Central memory CD8-positive, alpha-beta T cell (primary cell): ENCODE measurements at regions not wholly inside any gene's neighbourhood (a gene's known extent, or its start where the extent isn't known, plus 50 kb on each side); places are given as distances from the start of the nearest gene placed in this dataset.

ENCODE experiments used
- ATAC-seq: fragments of 150-1000 bp; cut with Tn5 transposase; replicated peaks from 2 replicates; pipeline ENCODE4 v1.10.0; 2022; ENCODE audit warnings: mild to moderate bottlenecking, moderate FRiP score, moderate number of reproducible peaks; ENCODE audit not compliant: poor library complexity, severe bottlenecking; ENCODE audit errors: extremely low read depth
- DNase-seq, 2 donors: peaks; one replicate each; pipeline ENCODE4 v3.0.0; 2021; ENCODE audit warnings: low spot score in 2 of 2
- H3K27ac Mint-ChIP-seq: one replicate; pipeline ENCODE4 v1.8.0; 2022; ENCODE audit warnings: low read depth, mild to moderate bottlenecking, moderate library complexity, mixed read lengths
- H3K27me3 Mint-ChIP-seq: one replicate; pipeline ENCODE4 v1.8.0; 2022; ENCODE audit warnings: mixed read lengths
- H3K36me3 Mint-ChIP-seq: one replicate; pipeline ENCODE4 v1.8.0; 2022; ENCODE audit warnings: mild to moderate bottlenecking, moderate library complexity, mixed read lengths; ENCODE audit not compliant: insufficient read depth
- H3K4me1 Mint-ChIP-seq: one replicate; pipeline ENCODE4 v1.8.0; 2022; ENCODE audit warnings: mixed read lengths
- H3K4me3 Mint-ChIP-seq: one replicate; pipeline ENCODE4 v1.8.0; 2022; ENCODE audit warnings: mild to moderate bottlenecking, moderate library complexity, mixed read lengths
- H3K9me3 Mint-ChIP-seq: one replicate; pipeline ENCODE4 v1.8.0; 2022; ENCODE audit warnings: mixed read lengths

- DNase-seq: no peak
- no peak for ATAC-seq
- H3K4me1 Mint-ChIP-seq: peaks cover 3% of the 10 kb centered on the region
- H3K4me3 Mint-ChIP-seq: no peak overlapping the region
- H3K9me3 Mint-ChIP-seq: no peaks in the 10 kb centered on the region
- no peak overlapping the region for H3K27ac Mint-ChIP-seq
- no peaks in the 10 kb centered on the region for H3K27me3 Mint-ChIP-seq
- H3K36me3 Mint-ChIP-seq: no peaks in the 10 kb centered on the region
Measured at GRCh38 chr10:28375399-28376354, 72.8 kb upstream of the MPP7 start.

GRCh38 chr10:28378986-28379585 is 76.2 kb upstream of the MPP7 start:
- peaks cover 3% of the 10 kb centered on the region for H3K36me3 Mint-ChIP-seq
- no peaks in the 10 kb centered on the region for H3K9me3 Mint-ChIP-seq
- H3K4me3 Mint-ChIP-seq: no peak overlapping the region
- ATAC-seq (no peak), DNase-seq (no peak)
- peak overlapping the region; percentile 71 for H3K27ac Mint-ChIP-seq
- H3K4me1 Mint-ChIP-seq: peaks cover 5% of the 10 kb centered on the region
- peaks cover 8% of the 10 kb centered on the region for H3K27me3 Mint-ChIP-seq

DNA sequence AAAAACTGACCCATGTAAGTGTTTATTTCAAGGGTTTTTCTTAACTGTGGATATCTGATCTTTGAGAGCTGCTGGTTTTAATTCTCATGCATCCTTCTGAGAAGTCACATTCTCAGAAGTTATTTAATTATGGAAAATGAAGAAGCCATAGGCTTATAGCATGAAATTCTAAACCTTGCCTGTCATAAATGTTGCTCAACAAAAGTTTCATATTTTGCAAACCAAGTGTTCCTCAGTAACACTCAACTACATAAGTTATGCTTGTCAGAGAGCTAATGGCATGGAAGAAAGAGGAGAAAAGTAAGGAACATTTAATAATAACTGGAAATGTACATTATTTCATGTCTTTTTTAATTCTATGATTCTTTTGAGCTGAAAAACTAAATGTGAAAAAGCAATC is 78.6 kb upstream of the MPP7 start:
- Mint-ChIP-seq H3K9me3 (no peaks in the 10 kb centered on the region), H3K27ac (no peak overlapping the region), H3K36me3 (peaks cover 3% of the 10 kb centered on the region), H3K4me3 (no peak overlapping the region), H3K4me1 (peaks cover 5% of the 10 kb centered on the region), H3K27me3 (peaks cover 31% of the 10 kb centered on the region)
- DNase-seq: no peak
- ATAC-seq: no peak

GRCh38 chr10:28381903-28382347 is 79.1 kb upstream of the MPP7 start:
- peak; percentile 99 for ATAC-seq
- Mint-ChIP-seq H3K27me3 (peaks cover 32% of the 10 kb centered on the region), H3K4me1 (peaks cover 5% of the 10 kb centered on the region), H3K27ac (no peak overlapping the region), H3K36me3 (peaks cover 3% of the 10 kb centered on the region), H3K4me3 (no peak overlapping the region), H3K9me3 (no peaks in the 10 kb centered on the region)
- peak; percentile 80 for DNase-seq

- H3K27ac Mint-ChIP-seq: no peak overlapping the region
- H3K9me3 Mint-ChIP-seq: no peaks in the 10 kb centered on the region
- peaks cover 38% of the 10 kb centered on the region for H3K27me3 Mint-ChIP-seq
Measured at GRCh38 chr10:28382525-28383269, 79.8 kb upstream of the MPP7 start.

GRCh38 chr10:28384557-28384956 is 81.7 kb upstream of the MPP7 start:
- Mint-ChIP-seq H3K36me3 (peaks cover 3% of the 10 kb centered on the region), H3K9me3 (no peaks in the 10 kb centered on the region), H3K27ac (no peak overlapping the region), H3K4me3 (no peak overlapping the region), H3K27me3 (peaks cover 52% of the 10 kb centered on the region), H3K4me1 (peaks cover 5% of the 10 kb centered on the region)
- DNase-seq (no peak), ATAC-seq (no peak)

More at GRCh38 chr10:28382525-28383269, 79.8 kb upstream of the MPP7 start:
- ATAC-seq: no peak
- peaks cover 3% of the 10 kb centered on the region for H3K36me3 Mint-ChIP-seq
- H3K4me1 Mint-ChIP-seq: peaks cover 5% of the 10 kb centered on the region
- DNase-seq: no peak
- no peak overlapping the region for H3K4me3 Mint-ChIP-seq

- H3K36me3 Mint-ChIP-seq: peaks cover 3% of the 10 kb centered on the region
- no peaks in the 10 kb centered on the region for H3K9me3 Mint-ChIP-seq
- no peak overlapping the region for H3K4me3 Mint-ChIP-seq
- H3K27ac Mint-ChIP-seq: no peak overlapping the region
- peaks cover 52% of the 10 kb centered on the region for H3K27me3 Mint-ChIP-seq
- no peak for ATAC-seq
- peaks cover 5% of the 10 kb centered on the region for H3K4me1 Mint-ChIP-seq
- no peak for DNase-seq
Measured at GRCh38 chr10:28385748-28386502, 83.1 kb upstream of the MPP7 start.

GRCh38 chr10:28386503-28386868 is 83.6 kb upstream of the MPP7 start:
- H3K36me3 Mint-ChIP-seq: peaks cover 3% of the 10 kb centered on the region
- ATAC-seq (no peak), DNase-seq (no peak)
- no peaks in the 10 kb centered on the region for H3K9me3 Mint-ChIP-seq
- peaks cover 52% of the 10 kb centered on the region for H3K27me3 Mint-ChIP-seq
- H3K4me3 Mint-ChIP-seq: no peak overlapping the region
- no peak overlapping the region for H3K27ac Mint-ChIP-seq
- peaks cover 5% of the 10 kb centered on the region for H3K4me1 Mint-ChIP-seq

GRCh38 chr10:28387140-28387539 is 84.3 kb upstream of the MPP7 start:
- H3K9me3 Mint-ChIP-seq: no peaks in the 10 kb centered on the region

DNA sequence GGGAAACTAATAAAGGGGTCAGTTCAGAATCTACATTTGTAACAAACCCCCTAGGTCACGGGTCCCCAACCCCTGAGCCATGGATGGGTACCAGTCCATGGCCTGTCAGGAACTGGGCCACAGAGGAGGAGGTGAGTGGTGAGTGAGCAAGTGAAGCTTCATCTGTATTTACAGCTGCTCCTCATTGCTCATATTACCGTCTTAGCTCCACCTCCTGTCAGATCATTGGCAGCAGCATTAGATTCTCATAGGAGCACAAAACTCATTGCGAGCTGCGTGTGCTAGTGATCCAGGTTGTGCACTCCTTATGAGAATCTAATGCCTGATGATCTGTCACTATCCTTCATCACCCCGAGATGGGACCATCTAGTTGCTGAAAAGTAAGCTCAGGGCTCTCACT is 88.4 kb upstream of the MPP7 start:
- Mint-ChIP-seq H3K4me1 (peaks cover 7% of the 10 kb centered on the region), H3K36me3 (no peaks in the 10 kb centered on the region), H3K9me3 (no peaks in the 10 kb centered on the region), H3K27me3 (peaks cover 24% of the 10 kb centered on the region), H3K27ac (no peak overlapping the region), H3K4me3 (no peak overlapping the region)
- ATAC-seq (no peak), DNase-seq (no peak)

More at GRCh38 chr10:28387140-28387539, 84.3 kb upstream of the MPP7 start:
- H3K27ac Mint-ChIP-seq: no peak overlapping the region
- H3K36me3 Mint-ChIP-seq: peaks cover 3% of the 10 kb centered on the region
- no peaks in the 10 kb centered on the region for H3K4me1 Mint-ChIP-seq
- H3K27me3 Mint-ChIP-seq: peaks cover 52% of the 10 kb centered on the region
- H3K4me3 Mint-ChIP-seq: no peak overlapping the region
- DNase-seq (no peak), ATAC-seq (no peak)

GRCh38 chr10:28393956-28394568 is 91.2 kb upstream of the MPP7 start:
- Mint-ChIP-seq H3K4me3 (no peak overlapping the region), H3K9me3 (no peaks in the 10 kb centered on the region), H3K27ac (no peak overlapping the region), H3K36me3 (no peaks in the 10 kb centered on the region), H3K27me3 (peaks cover 14% of the 10 kb centered on the region), H3K4me1 (peaks cover 7% of the 10 kb centered on the region)
- peak; percentile 28 to 47 for DNase-seq
- ATAC-seq: peak; percentile 46

DNA sequence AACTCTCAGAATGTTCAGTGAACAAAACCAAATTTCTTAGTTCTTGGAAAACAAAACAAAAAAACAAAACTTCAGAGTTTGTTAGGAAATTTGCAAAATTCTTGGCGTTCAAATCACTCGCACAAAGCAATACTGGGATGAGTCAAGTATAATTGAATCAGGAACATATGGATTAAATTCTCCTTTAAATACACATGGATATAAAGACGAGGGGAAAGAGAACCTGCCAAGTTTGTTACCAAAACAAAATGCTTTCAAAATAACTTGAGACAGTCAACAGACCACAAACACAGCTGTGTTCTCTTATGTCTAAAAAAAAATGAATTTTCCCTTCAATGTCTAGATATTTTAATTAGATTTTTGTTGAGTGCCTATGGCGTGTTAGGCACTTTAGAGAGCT is 93.5 kb upstream of the MPP7 start:
- no peak for DNase-seq
- Mint-ChIP-seq H3K4me1 (peaks cover 7% of the 10 kb centered on the region), H3K27ac (no peak overlapping the region), H3K4me3 (no peak overlapping the region), H3K9me3 (no peaks in the 10 kb centered on the region), H3K27me3 (peaks cover 12% of the 10 kb centered on the region), H3K36me3 (no peaks in the 10 kb centered on the region)
- no peak for ATAC-seq
